ENCODE measurements at regions not wholly inside any gene's neighbourhood (a gene's known extent, or its start where the extent isn't known, plus 50 kb on each side); places are given as distances from the start of the nearest gene placed in this dataset.

GRCh38 chr12:124625867-124626675, 58.7 kb upstream of the NCOR2 start:
- no peaks in the 10 kb centered on the region for H3K36me3 ChIP-seq (ENCODE audit: control insufficient read depth, insufficient read depth, low read length)
- H3K27ac ChIP-seq (ENCODE audit: low read depth, low read length, severe bottlenecking), result no peak overlapping the region
- H3K9me3 ChIP-seq (ENCODE audit: control insufficient read depth, low read length), result no peaks in the 10 kb centered on the region
- H3K4me3 ChIP-seq (ENCODE audit: extremely low read depth, insufficient read depth, low read length, poor library complexity, severe bottlenecking), result no peak overlapping the region
- H3K4me1 ChIP-seq (ENCODE audit: control insufficient read depth, insufficient read depth, low read length, poor library complexity, severe bottlenecking), result peaks cover 17% of the 10 kb centered on the region
- WGBS, 2 experiments (ENCODE audit: insufficient coverage in 2 of 2), result 53 to 62% methylated on average over 7 to 10 of the region's 15 CpGs

GRCh38 chr12:124624823-124625222, 57.4 kb upstream of the NCOR2 start:
- no peak overlapping the region for H3K4me3 ChIP-seq (ENCODE audit: extremely low read depth, insufficient read depth, low read length, poor library complexity, severe bottlenecking)
- 88 to 94% methylated on average over 9 of the region's 10 CpGs for WGBS, 2 experiments (ENCODE audit: insufficient coverage in 2 of 2)
- H3K27ac ChIP-seq (ENCODE audit: low read depth, low read length, severe bottlenecking), result no peak overlapping the region
- H3K36me3 ChIP-seq (ENCODE audit: control insufficient read depth, insufficient read depth, low read length), result no peaks in the 10 kb centered on the region
- no peaks in the 10 kb centered on the region for H3K9me3 ChIP-seq (ENCODE audit: control insufficient read depth, low read length)
- peaks cover 13% of the 10 kb centered on the region for H3K4me1 ChIP-seq (ENCODE audit: control insufficient read depth, insufficient read depth, low read length, poor library complexity, severe bottlenecking)

DNA sequence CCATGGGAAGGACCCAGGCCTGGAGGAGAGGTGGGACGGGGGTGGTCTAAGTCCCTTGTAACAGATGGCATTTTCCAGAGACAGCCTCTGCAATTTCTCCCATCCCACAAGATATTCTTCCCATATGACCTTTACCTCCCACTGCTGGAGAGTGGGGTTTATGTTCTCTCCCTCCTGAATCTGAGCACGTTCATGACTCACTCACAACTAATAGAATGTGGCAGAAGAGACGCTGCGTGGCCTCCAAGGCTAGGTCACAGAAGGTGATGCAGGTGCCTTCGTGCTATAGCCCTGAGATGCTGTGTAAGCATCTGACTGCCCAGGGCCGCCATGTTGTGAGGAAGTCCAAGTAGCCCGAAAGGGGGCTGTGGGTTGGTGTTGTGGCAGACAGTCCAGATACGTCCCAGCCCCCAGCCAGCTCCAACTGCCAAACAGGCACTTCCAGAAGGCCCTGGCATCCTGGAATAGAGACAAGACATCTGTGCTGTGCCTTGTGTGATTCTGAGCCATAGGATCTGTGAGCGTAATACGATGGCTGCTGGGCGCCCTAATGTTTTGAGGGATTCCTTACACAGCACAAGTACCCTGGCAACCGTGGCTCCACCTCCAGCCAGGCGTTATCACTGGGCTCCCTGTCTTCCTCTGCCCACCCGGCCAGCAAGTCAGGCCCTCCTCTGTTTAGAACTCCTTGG, 56.1 kb upstream of the NCOR2 start:
- WGBS, 2 experiments (ENCODE audit: insufficient coverage in 2 of 2), result 93 to 94% methylated on average over 9 to 11 of the region's 14 CpGs
- Histone ChIP-seq H3K4me3 (ENCODE audit: extremely low read depth, insufficient read depth, low read length, poor library complexity, severe bottlenecking) (no peak overlapping the region), H3K9me3 (ENCODE audit: control insufficient read depth, low read length) (peaks cover 3% of the 10 kb centered on the region), H3K4me1 (ENCODE audit: control insufficient read depth, insufficient read depth, low read length, poor library complexity, severe bottlenecking) (peaks cover 13% of the 10 kb centered on the region), H3K27ac (ENCODE audit: low read depth, low read length, severe bottlenecking) (no peak overlapping the region), H3K36me3 (ENCODE audit: control insufficient read depth, insufficient read depth, low read length) (no peaks in the 10 kb centered on the region)

DNA sequence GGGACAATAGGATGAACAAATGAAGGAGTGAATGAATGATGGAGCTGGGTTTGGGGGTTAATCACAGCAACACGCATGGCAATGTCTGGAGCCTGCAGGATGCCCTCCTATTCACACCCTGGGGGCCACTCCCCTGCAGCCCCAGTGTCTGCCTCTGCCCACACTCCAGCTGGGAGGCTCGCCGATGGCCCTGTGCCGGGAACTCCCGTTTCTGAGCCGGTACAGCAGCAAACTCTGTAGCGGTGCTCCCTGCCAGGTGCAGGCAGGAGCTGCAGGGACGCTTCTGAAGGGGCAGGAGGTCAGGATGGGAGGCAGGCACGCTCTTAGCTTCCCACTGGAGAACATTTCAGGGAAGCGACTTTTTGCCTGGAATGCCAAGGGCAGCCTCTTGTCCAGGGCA, 55.4 kb upstream of the NCOR2 start:
- WGBS, 2 experiments (ENCODE audit: insufficient coverage in 2 of 2), result 80 to 90% methylated on average over 7 to 9 of the region's 10 CpGs

GRCh38 chr12:124622331-124622730, 54.9 kb upstream of the NCOR2 start:
- Histone ChIP-seq H3K4me3 (ENCODE audit: extremely low read depth, insufficient read depth, low read length, poor library complexity, severe bottlenecking) (no peak overlapping the region), H3K4me1 (ENCODE audit: control insufficient read depth, insufficient read depth, low read length, poor library complexity, severe bottlenecking) (peaks cover 13% of the 10 kb centered on the region), H3K9me3 (ENCODE audit: control insufficient read depth, low read length) (peaks cover 3% of the 10 kb centered on the region), H3K36me3 (ENCODE audit: control insufficient read depth, insufficient read depth, low read length) (no peaks in the 10 kb centered on the region), H3K27ac (ENCODE audit: low read depth, low read length, severe bottlenecking) (no peak overlapping the region)
- WGBS, 2 experiments (ENCODE audit: insufficient coverage in 2 of 2), result 92 to 97% methylated on average over 3 to 5 of the region's 7 CpGs

More for the DNA sequence above, 55.4 kb upstream of the NCOR2 start:
- peaks cover 3% of the 10 kb centered on the region for H3K9me3 ChIP-seq (ENCODE audit: control insufficient read depth, low read length)
- no peak overlapping the region for H3K27ac ChIP-seq (ENCODE audit: low read depth, low read length, severe bottlenecking)
- no peak overlapping the region for H3K4me3 ChIP-seq (ENCODE audit: extremely low read depth, insufficient read depth, low read length, poor library complexity, severe bottlenecking)
- no peaks in the 10 kb centered on the region for H3K36me3 ChIP-seq (ENCODE audit: control insufficient read depth, insufficient read depth, low read length)
- peaks cover 13% of the 10 kb centered on the region for H3K4me1 ChIP-seq (ENCODE audit: control insufficient read depth, insufficient read depth, low read length, poor library complexity, severe bottlenecking)

DNA sequence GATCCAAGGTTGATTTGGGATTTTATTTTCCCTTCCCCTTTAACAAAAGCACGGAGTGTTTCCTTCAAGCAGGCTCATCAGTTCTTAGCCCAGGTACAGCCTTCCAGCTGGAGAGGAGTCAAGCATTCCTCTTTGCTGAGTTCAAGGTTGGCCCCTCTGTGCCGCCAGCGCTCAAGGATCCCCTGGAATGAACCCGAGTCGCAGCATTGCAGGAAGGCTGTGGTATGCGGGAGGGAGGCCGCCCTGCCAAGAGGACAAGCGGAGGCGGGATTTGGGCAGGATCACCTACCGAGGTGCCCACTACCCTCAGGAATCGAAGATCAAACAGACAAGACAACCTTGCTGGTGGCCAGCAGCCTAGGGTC, 53.9 kb upstream of the NCOR2 start:
- H3K4me1 ChIP-seq (ENCODE audit: control insufficient read depth, insufficient read depth, low read length, poor library complexity, severe bottlenecking), result peaks cover 10% of the 10 kb centered on the region
- H3K9me3 ChIP-seq (ENCODE audit: control insufficient read depth, low read length), result peaks cover 3% of the 10 kb centered on the region
- H3K36me3 ChIP-seq (ENCODE audit: control insufficient read depth, insufficient read depth, low read length), result no peaks in the 10 kb centered on the region
- no peak overlapping the region for H3K4me3 ChIP-seq (ENCODE audit: extremely low read depth, insufficient read depth, low read length, poor library complexity, severe bottlenecking)
- H3K27ac ChIP-seq (ENCODE audit: low read depth, low read length, severe bottlenecking), result no peak overlapping the region
- 52 to 61% methylated on average over 9 to 11 of the region's 11 CpGs for WGBS, 2 experiments (ENCODE audit: insufficient coverage in 2 of 2)

DNA sequence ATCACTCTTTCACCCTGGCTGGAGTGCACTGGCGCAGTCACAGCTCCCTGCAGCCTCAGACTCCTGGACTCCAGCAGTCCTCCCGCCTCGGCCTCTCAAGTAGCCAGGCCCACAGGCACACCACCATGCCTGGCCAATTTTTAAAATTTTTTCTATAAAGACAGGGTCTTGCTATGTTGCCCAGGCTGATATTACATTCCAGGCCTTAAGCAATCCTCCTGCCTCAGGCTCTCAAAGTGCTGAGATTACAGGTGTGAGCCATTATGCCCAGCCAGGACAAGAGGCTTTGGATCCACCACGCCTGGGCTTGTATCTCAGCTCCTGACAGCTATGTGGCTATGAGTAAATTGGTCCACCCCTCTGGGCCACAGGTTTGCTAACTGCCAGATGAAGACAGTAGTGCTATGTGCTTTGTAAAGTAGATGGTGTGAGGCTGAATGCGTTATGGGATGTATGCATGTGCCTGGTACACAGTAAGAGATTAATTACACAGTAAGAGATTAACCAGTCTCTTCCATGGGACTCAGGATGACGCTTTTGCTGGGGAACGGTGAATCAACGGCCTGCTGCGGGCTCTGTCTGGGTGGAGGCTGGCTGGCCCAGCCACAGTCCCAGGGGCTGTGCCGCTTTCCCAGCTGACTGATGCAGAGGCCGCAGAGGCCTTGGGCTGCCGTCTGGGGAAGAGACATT, 53.3 kb upstream of the NCOR2 start:
- no peak overlapping the region for H3K4me3 ChIP-seq (ENCODE audit: extremely low read depth, insufficient read depth, low read length, poor library complexity, severe bottlenecking)
- 85 to 87% methylated on average over 8 of the region's 12 CpGs for WGBS, 2 experiments (ENCODE audit: insufficient coverage in 2 of 2)
- H3K27ac ChIP-seq (ENCODE audit: low read depth, low read length, severe bottlenecking), result no peak overlapping the region
- H3K36me3 ChIP-seq (ENCODE audit: control insufficient read depth, insufficient read depth, low read length), result no peaks in the 10 kb centered on the region
- peaks cover 3% of the 10 kb centered on the region for H3K9me3 ChIP-seq (ENCODE audit: control insufficient read depth, low read length)
- H3K4me1 ChIP-seq (ENCODE audit: control insufficient read depth, insufficient read depth, low read length, poor library complexity, severe bottlenecking), result peaks cover 5% of the 10 kb centered on the region

DNA sequence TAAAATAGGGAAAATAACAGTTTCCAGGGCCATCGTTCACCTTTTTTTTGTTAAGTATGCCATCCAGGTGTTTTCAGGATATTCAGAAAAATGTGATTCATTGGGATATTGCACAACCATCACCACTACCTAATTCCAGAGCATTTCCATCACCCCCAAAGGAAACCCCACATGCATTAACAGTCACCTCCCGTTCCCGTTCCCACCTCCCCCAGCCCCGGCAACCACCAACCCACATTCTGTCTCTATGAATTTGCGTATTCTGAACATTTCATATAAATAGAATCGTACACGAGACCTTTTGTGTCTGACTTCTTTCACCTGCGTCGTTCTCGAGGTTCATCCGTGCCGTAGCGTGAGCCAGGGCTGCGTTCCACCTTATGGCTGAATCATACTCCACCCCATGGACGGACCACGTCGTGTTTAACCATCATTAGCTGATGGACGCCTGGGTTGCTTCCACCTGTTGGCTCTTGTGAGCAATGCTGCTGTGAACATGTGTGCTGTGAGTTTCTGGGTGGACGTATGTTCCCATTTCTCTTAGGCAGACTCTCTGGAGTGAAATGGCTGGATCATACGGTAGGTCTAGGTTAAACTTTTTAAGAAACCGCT, 51.0 kb upstream of the NCOR2 start:
- H3K36me3 ChIP-seq (ENCODE audit: control insufficient read depth, insufficient read depth, low read length), result no peaks in the 10 kb centered on the region
- 92 to 94% methylated on average over 16 to 20 of the region's 21 CpGs for WGBS, 2 experiments (ENCODE audit: insufficient coverage in 2 of 2)
- no peaks in the 10 kb centered on the region for H3K4me1 ChIP-seq (ENCODE audit: control insufficient read depth, insufficient read depth, low read length, poor library complexity, severe bottlenecking)
- no peak overlapping the region for H3K4me3 ChIP-seq (ENCODE audit: extremely low read depth, insufficient read depth, low read length, poor library complexity, severe bottlenecking)
- no peak overlapping the region for H3K27ac ChIP-seq (ENCODE audit: low read depth, low read length, severe bottlenecking)
- peaks cover 3% of the 10 kb centered on the region for H3K9me3 ChIP-seq (ENCODE audit: control insufficient read depth, low read length)

DNA sequence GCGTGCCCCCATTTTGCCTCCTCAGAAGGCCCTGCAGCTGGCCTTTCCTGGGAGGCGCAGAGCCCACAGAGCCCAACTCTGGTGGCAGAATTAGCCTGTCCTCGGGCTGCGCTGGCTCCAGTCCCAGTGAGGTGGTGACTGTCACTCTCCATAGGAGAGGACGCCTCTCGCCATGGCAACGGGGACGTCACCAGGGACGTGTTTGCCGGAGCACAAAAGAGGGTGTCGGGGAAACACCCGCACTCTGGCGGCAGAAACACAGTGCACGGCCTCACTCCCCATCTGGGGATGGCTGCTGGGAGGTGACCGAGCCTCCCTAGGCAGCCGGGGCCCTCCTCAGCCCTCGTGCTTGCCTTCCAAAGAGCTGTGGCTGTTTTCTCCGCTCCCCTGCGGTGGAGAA, 50.2 kb upstream of the NCOR2 start:
- H3K4me1 ChIP-seq (ENCODE audit: control insufficient read depth, insufficient read depth, low read length, poor library complexity, severe bottlenecking), result no peaks in the 10 kb centered on the region
- H3K9me3 ChIP-seq (ENCODE audit: control insufficient read depth, low read length), result peaks cover 3% of the 10 kb centered on the region
- 63 to 66% methylated on average over 18 to 19 of the region's 19 CpGs for WGBS, 2 experiments (ENCODE audit: insufficient coverage in 2 of 2)
- H3K27ac ChIP-seq (ENCODE audit: low read depth, low read length, severe bottlenecking), result no peak overlapping the region
- no peak overlapping the region for H3K4me3 ChIP-seq (ENCODE audit: extremely low read depth, insufficient read depth, low read length, poor library complexity, severe bottlenecking)
- H3K36me3 ChIP-seq (ENCODE audit: control insufficient read depth, insufficient read depth, low read length), result no peaks in the 10 kb centered on the region
